Transverse colon (tissue), 4 donors: ENCODE measurements at regions not wholly inside any gene's neighbourhood (a gene's known extent, or its start where the extent isn't known, plus 50 kb on each side); places are given as distances from the start of the nearest gene placed in this dataset.

Source experiments
- DNase-seq: peaks from one replicate; pipeline ENCODE4 v3.0.0-alpha.2; 2019
- H3K27ac ChIP-seq, 4 donors: fragments of 200-600 bp; sonication (generic); 2 replicates each; pipeline ENCODE4 v1.5.1; 2016 to 2018; ENCODE audit warnings: inconsistent platforms in 4 of 4
- H3K27me3 ChIP-seq: fragments of 200-600 bp; sonication (generic); 2 replicates; pipeline ENCODE4 v1.5.1; 2017; ENCODE audit warnings: inconsistent platforms
- H3K36me3 ChIP-seq, 4 donors: fragments of 200-600 bp; sonication (generic); 2 replicates each; pipeline ENCODE4 v1.5.1; 2017 to 2019; ENCODE audit warnings: inconsistent platforms in 4 of 4
- H3K4me1 ChIP-seq, 4 donors: fragments of 200-600 bp; sonication (generic); 2 replicates each; pipeline ENCODE4 v1.5.1; 2017 to 2020; ENCODE audit warnings: inconsistent platforms in 4 of 4
- H3K4me3 ChIP-seq, 4 donors: fragments of 200-600 bp; sonication (generic); 1 replicate in 1 of 4; 2 replicates in 3 of 4; pipeline versions ENCODE4 v1.5.1 to v1.6.1; 2017 to 2019; ENCODE audit warnings: inconsistent platforms in 4 of 4
- H3K9me3 ChIP-seq, 2 donors: fragments of 200-600 bp; sonication (generic); 2 replicates each; pipeline ENCODE4 v1.5.1; 2017 to 2019; ENCODE audit warnings: inconsistent platforms in 2 of 2
- CTCF ChIP-seq, 5 experiments: fragments of 200-600 bp in 3 of 5; fragments of 450-650 bp in 2 of 5; sonication (generic) in 3 of 5; IDR thresholded peaks; 1 replicate in 2 of 5; 2 replicates in 3 of 5; pipeline ENCODE4 v1.5.1; 2016 to 2017; ENCODE audit warnings: antibody characterized with exemption in 5 of 5, inconsistent platforms in 3 of 5, mild to moderate bottlenecking in 2 of 5, moderate library complexity in 1 of 5
- EP300 ChIP-seq: sonication (generic); formaldehyde crosslinking; IDR thresholded peaks from one replicate; pipeline ENCODE4 v1.6.1; 2017; ENCODE audit warnings: antibody characterized with exemption, low read depth
- POLR2A ChIP-seq: fragments of 450-650 bp; IDR thresholded peaks from one replicate; pipeline ENCODE4 v1.6.1; 2016; ENCODE audit warnings: antibody characterized with exemption, mild to moderate bottlenecking, moderate library complexity
- POLR2AphosphoS5 ChIP-seq, 3 donors: sonication (generic); formaldehyde crosslinking; IDR thresholded peaks; one replicate each; pipeline ENCODE4 v1.6.1; 2016; ENCODE audit warnings: antibody characterized with exemption in 3 of 3
- WGBS, 2 donors: methylation state at CpG; one replicate each; pipeline ENCODE4 v1.1.5; 2018; ENCODE audit warnings: low coverage in 1 of 2; 5-methylcytosine and 5-hydroxymethylcytosine counted together
- in situ Hi-C, 4 donors: fragments of 200-750 bp; cut with MboI; loops; one replicate each; pipeline versions ENCODE4 v1.15.0 to v1.15.1; 2017; ENCODE audit warnings: low sequenced_read_pairs in 3 of 4, low pct_ligation_motif_present in 1 of 4, low pct_unique_long_range_greater_than_20kb in 1 of 4
- intact Hi-C: fragments of 100-400 bp; cut with DNase I; formaldehyde crosslinking; loops from one replicate; pipeline ENCODE4 v1.15.1; 2023; ENCODE audit warnings: low total_unique reads

DNA sequence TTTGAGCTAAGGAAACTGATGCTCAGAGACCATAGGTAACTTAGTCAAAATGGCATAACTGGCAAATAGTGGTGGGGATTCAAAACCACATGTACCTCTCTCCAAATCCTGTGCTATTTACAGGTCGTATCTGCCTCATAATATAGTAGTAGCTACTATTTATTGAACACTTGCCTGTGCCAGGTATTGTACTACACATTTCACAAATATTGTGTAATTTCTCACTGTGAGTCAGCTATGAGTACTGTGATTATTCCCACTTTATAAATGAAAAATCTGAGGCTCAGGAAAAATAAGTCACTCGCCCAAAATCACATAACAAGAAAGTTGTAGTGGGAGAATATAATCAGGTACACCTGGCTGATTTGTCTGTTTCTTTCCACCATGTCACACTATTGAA lies 199.8 kb upstream of the FAT3 start:
- no peak for TF ChIP-seq CTCF (IDR thresholded peaks at IDR 0.05)
- no peak for TF ChIP-seq POLR2AphosphoS5 (IDR thresholded peaks at IDR 0.05)
- TF ChIP-seq EP300: no peak
- TF ChIP-seq POLR2A: no peak
- H3K27me3 ChIP-seq: no peaks in the 10 kb centered on the region
- H3K9me3 ChIP-seq: no peaks in the 10 kb centered on the region
- DNase-seq: no peak
- H3K36me3 ChIP-seq: no peaks in the 10 kb centered on the region
- in situ Hi-C loops (no loop called here), intact Hi-C loops (no loop called here)
- 62 to 67% methylated on average over 2 of the region's 2 CpGs for WGBS, 2 donors
- H3K4me3 ChIP-seq: no peak overlapping the region
- H3K27ac ChIP-seq: no peak overlapping the region
- no peaks in the 10 kb centered on the region for H3K4me1 ChIP-seq

GRCh38 chr11:92022499-92022898 lies 202.1 kb upstream of the FAT3 start:
- intact Hi-C loops: no loop called here
- H3K9me3 ChIP-seq: no peaks in the 10 kb centered on the region
- no peak overlapping the region for H3K4me3 ChIP-seq
- no peak for DNase-seq
- H3K36me3 ChIP-seq: no peaks in the 10 kb centered on the region
- in situ Hi-C loops: no loop called here
- H3K27ac ChIP-seq: no peak overlapping the region
- TF ChIP-seq POLR2AphosphoS5 (IDR thresholded peaks at IDR 0.05) (no peak), POLR2A (no peak), CTCF (IDR thresholded peaks at IDR 0.05) (no peak), EP300 (no peak)
- no peaks in the 10 kb centered on the region for H3K4me1 ChIP-seq
- no peaks in the 10 kb centered on the region for H3K27me3 ChIP-seq
- WGBS, 2 donors: 76 to 82% methylated on average over 2 of the region's 2 CpGs

GRCh38 chr11:92018332-92018731 lies 206.3 kb upstream of the FAT3 start:
- Histone ChIP-seq H3K27me3 (no peaks in the 10 kb centered on the region), H3K36me3 (no peaks in the 10 kb centered on the region), H3K4me3 (no peak overlapping the region), H3K9me3 (peaks cover 0 to 2% of the 10 kb centered on the region in 2 donors), H3K27ac (no peak overlapping the region), H3K4me1 (no peaks in the 10 kb centered on the region)
- intact Hi-C loops: no loop called here
- no peak for DNase-seq
- TF ChIP-seq CTCF (IDR thresholded peaks at IDR 0.05) (no peak), POLR2AphosphoS5 (IDR thresholded peaks at IDR 0.05) (no peak), POLR2A (no peak), EP300 (no peak)
- WGBS, 2 donors: 60 to 78% methylated on average over 1 to 3 of the region's 3 CpGs
- in situ Hi-C loops: no loop called here

DNA sequence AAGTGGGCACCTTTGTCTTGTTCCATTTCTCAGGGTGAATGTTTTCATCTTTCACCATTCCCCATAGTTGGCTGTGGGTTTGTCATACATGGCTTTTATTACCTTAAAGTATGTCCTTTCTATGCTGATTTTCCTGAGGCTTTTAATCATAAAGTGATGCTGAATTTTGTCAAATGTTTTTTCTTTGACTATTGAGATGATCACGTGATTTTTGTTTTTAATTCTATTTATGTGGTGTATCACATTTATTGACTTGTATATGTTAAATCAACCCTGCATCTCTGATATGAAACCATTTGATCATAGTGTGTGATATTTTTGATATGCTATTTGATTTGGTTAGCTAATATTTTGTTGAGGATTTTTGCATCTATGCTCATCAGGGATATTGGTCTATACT lies 216.4 kb upstream of the FAT3 start:
- no peak for TF ChIP-seq EP300
- no peak for TF ChIP-seq POLR2AphosphoS5 (IDR thresholded peaks at IDR 0.05)
- TF ChIP-seq CTCF (IDR thresholded peaks at IDR 0.05): no peak
- no peak for TF ChIP-seq POLR2A
- intact Hi-C loops (no loop called here), in situ Hi-C loops (no loop called here)
- Histone ChIP-seq H3K9me3 (peaks cover 0 to 5% of the 10 kb centered on the region in 2 donors), H3K27me3 (no peaks in the 10 kb centered on the region), H3K4me3 (no peak overlapping the region), H3K27ac (no peak overlapping the region), H3K4me1 (no peaks in the 10 kb centered on the region), H3K36me3 (no peaks in the 10 kb centered on the region)
- DNase-seq: no peak
- 72 to 88% methylated on average over 1 of the region's 1 CpG for WGBS, 2 donors
